BE2C (cell line): ENCODE measurements at regions not wholly inside any gene's neighbourhood (a gene's known extent, or its start where the extent isn't known, plus 50 kb on each side); places are given as distances from the start of the nearest gene placed in this dataset.

Experiments
- DNase-seq: peaks from one replicate; pipeline ENCODE4 v3.0.0-alpha.2; 2020
- H3K27me3 ChIP-seq: fragments of 250-450 bp; sonication (Bioruptor Pico); 2 replicates; pipeline ENCODE4 v1.5.1; 2020; ENCODE audit warnings: mild to moderate bottlenecking
- H3K36me3 ChIP-seq: fragments of 250-450 bp; sonication (Bioruptor Pico); 2 replicates; pipeline ENCODE4 v1.5.1; 2020; ENCODE audit warnings: mild to moderate bottlenecking
- H3K4me1 ChIP-seq: fragments of 250-450 bp; sonication (Bioruptor Pico); 2 replicates; pipeline ENCODE4 v1.5.1; 2020
- H3K4me3 ChIP-seq: 2 replicates; pipeline ENCODE4 v1.5.1; 2011; ENCODE audit warnings: low read depth, low read length
- H3K9me3 ChIP-seq: fragments of 250-450 bp; sonication (Bioruptor Pico); 2 replicates; pipeline ENCODE4 v1.5.1; 2020
- CTCF ChIP-seq: IDR thresholded peaks from 2 replicates; pipeline ENCODE4 v1.5.1; 2012; ENCODE audit warnings: mild to moderate bottlenecking, low read depth, low read length

GRCh38 chr14:85247071-85247470, 282.9 kb upstream of the FLRT2 start:
- Histone ChIP-seq H3K9me3 (no peaks in the 10 kb centered on the region; the same call in 1 of the 2 replicates), H3K36me3 (no peaks in the 10 kb centered on the region), H3K4me1 (no peaks in the 10 kb centered on the region), H3K27me3 (no peaks in the 10 kb centered on the region), H3K4me3 (no peak overlapping the region)
- no peak for DNase-seq
- TF ChIP-seq CTCF = no peak

GRCh38 chr14:85248881-85249635, 280.9 kb upstream of the FLRT2 start:
- no peak for DNase-seq
- TF ChIP-seq CTCF = no peak
- H3K4me3 ChIP-seq = no peak overlapping the region
- no peaks in the 10 kb centered on the region for H3K27me3 ChIP-seq
- H3K9me3 ChIP-seq = no peaks in the 10 kb centered on the region
- no peaks in the 10 kb centered on the region for H3K4me1 ChIP-seq
- H3K36me3 ChIP-seq = no peaks in the 10 kb centered on the region

GRCh38 chr14:85250414-85251189, 279.3 kb upstream of the FLRT2 start:
- H3K4me1 ChIP-seq = no peaks in the 10 kb centered on the region
- H3K36me3 ChIP-seq = no peaks in the 10 kb centered on the region
- H3K4me3 ChIP-seq = no peak overlapping the region
- no peak for DNase-seq
- no peaks in the 10 kb centered on the region for H3K9me3 ChIP-seq
- no peaks in the 10 kb centered on the region for H3K27me3 ChIP-seq
- no peak for TF ChIP-seq CTCF

- H3K9me3 ChIP-seq = no peaks in the 10 kb centered on the region
- H3K4me1 ChIP-seq = no peaks in the 10 kb centered on the region
- TF ChIP-seq CTCF = no peak
- H3K4me3 ChIP-seq = no peak overlapping the region
- DNase-seq = no peak
- no peaks in the 10 kb centered on the region for H3K27me3 ChIP-seq
- H3K36me3 ChIP-seq = no peaks in the 10 kb centered on the region
Measured at GRCh38 chr14:85252011-85252410, 277.9 kb upstream of the FLRT2 start.

- no peak for TF ChIP-seq CTCF
- no peaks in the 10 kb centered on the region for H3K4me1 ChIP-seq
- no peak for DNase-seq
- H3K4me3 ChIP-seq = no peak overlapping the region
- H3K27me3 ChIP-seq = no peaks in the 10 kb centered on the region
- no peaks in the 10 kb centered on the region for H3K36me3 ChIP-seq
- no peaks in the 10 kb centered on the region for H3K9me3 ChIP-seq
Measured at GRCh38 chr14:85254711-85255110, 275.2 kb upstream of the FLRT2 start.

GRCh38 chr14:85257287-85257686, 272.7 kb upstream of the FLRT2 start:
- no peaks in the 10 kb centered on the region for H3K36me3 ChIP-seq
- DNase-seq = no peak
- no peak overlapping the region for H3K4me3 ChIP-seq
- H3K9me3 ChIP-seq = no peaks in the 10 kb centered on the region
- H3K27me3 ChIP-seq = no peaks in the 10 kb centered on the region
- TF ChIP-seq CTCF = no peak
- no peaks in the 10 kb centered on the region for H3K4me1 ChIP-seq
